Vagina (tissue), 2 donors: ENCODE measurements at regions not wholly inside any gene's neighbourhood (a gene's known extent, or its start where the extent isn't known, plus 50 kb on each side); places are given as distances from the start of the nearest gene placed in this dataset.

ENCODE experiments used
- POLR2AphosphoS5 ChIP-seq, 2 donors: sonication (generic); formaldehyde crosslinking; IDR thresholded peaks; one replicate each; pipeline ENCODE4 v1.9.0; 2017; ENCODE audit warnings: antibody characterized with exemption in 2 of 2, mild to moderate bottlenecking in 2 of 2, low read depth in 1 of 2; ENCODE audit not compliant: insufficient read depth in 1 of 2
- TF ChIP-seq, protein P1 (sequence below), 3 experiments: fragments of 450-650 bp in 2 of 3; fragments of 200-600 bp in 1 of 3; sonication (generic) in 1 of 3; IDR thresholded peaks; one replicate each; pipeline ENCODE4 v1.5.1; 2017 to 2019; ENCODE audit warnings: antibody characterized with exemption in 3 of 3, mild to moderate bottlenecking in 2 of 3, moderate library complexity in 2 of 3

- TF ChIP-seq, protein P1, sequence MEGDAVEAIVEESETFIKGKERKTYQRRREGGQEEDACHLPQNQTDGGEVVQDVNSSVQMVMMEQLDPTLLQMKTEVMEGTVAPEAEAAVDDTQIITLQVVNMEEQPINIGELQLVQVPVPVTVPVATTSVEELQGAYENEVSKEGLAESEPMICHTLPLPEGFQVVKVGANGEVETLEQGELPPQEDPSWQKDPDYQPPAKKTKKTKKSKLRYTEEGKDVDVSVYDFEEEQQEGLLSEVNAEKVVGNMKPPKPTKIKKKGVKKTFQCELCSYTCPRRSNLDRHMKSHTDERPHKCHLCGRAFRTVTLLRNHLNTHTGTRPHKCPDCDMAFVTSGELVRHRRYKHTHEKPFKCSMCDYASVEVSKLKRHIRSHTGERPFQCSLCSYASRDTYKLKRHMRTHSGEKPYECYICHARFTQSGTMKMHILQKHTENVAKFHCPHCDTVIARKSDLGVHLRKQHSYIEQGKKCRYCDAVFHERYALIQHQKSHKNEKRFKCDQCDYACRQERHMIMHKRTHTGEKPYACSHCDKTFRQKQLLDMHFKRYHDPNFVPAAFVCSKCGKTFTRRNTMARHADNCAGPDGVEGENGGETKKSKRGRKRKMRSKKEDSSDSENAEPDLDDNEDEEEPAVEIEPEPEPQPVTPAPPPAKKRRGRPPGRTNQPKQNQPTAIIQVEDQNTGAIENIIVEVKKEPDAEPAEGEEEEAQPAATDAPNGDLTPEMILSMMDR (IDR thresholded peaks at IDR 0.05), result no peak
- no peak for TF ChIP-seq POLR2AphosphoS5 (IDR thresholded peaks at IDR 0.05; ENCODE audit: insufficient read depth in 1 of 2, low read depth in 1 of 2)
These were observed 86.8 kb downstream of the NCR2 start for GRCh38 chr6:41422161-41422560.
